Embryonic facial prominence (tissue), 1 donor: ENCODE measurements at regions not wholly inside any gene's neighbourhood (a gene's known extent, or its start where the extent isn't known, plus 50 kb on each side); places are given as distances from the start of the nearest gene placed in this dataset.
"Not testable (repeated sequence)": the region's sequence is repeated elsewhere in the genome, so short reads cannot be mapped to it uniquely, and the experiment has no call there.

Experiments
- DNase-seq: peaks from one replicate; pipeline ENCODE4 v3.0.0-alpha.2; 2016; ENCODE audit errors: extremely low spot score

DNA sequence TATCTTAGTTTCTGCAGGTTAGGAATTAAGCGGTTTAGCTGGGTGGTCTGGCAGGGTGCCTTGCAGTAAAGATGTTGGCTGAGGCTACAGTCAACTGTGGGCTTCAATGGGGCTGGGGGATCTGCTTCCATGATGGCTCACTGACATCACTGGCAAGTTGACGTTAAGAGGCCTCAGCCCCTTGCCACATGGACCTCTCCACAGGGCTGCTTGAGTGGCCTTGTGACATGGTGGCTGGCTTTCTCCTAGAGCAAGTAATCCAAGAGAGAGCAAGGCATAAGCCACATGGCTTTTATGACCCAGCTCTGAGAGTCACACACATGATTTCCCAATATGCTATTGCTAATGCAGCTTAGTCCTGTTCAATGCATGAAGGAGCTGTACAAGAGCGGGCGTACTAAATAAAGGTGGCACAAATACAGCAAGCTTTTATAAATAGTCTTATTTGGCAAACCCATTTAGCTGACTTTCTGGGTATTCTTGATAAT, 109.1 kb downstream of the SEPTIN7 start:
- DNase-seq, result no peak

- DNase-seq, result not testable (repeated sequence)
Measured at GRCh38 chr7:35910621-35911020, 109.8 kb downstream of the SEPTIN7 start.

DNA sequence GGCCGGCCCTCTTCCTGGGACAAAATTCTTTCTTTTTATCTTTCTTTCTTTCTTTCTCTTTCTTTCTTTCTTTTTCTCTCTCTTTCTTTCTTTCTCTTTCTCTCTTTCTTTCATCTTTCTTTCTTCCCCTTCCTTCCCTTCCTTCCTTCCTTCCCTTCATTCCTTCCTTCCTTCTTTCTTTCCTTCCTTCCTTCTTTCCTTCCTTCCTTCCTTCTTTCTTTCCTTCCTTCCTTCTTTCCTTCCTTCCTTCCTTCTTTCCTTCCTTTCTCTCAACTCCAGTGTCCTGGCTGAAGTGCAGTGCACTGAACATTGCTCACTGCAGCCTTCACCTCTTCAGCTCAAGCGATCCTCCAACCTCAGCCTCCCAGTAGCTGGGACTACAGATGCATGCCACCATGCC, 112.5 kb downstream of the SEPTIN7 start:
- DNase-seq, result not testable (repeated sequence)

DNA sequence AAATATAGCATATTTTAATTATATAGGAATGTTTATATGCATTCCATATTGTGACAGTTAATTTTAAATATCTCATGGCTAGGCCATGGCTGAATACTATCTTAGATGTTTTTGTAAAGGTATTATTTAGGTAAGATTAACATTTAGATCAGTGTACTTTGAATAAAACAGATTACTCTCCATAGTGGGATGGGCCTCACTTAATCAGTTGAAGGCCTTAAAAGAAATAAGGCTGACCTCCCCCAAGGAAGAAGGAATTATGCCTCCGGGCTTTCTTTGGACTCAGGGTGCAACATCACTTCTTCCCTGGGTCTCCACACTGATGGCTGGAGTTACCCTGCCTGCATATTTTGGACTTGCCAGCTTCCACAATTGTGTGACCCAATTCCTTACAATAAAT, 113.4 kb downstream of the SEPTIN7 start:
- DNase-seq, result not testable (repeated sequence)

DNA sequence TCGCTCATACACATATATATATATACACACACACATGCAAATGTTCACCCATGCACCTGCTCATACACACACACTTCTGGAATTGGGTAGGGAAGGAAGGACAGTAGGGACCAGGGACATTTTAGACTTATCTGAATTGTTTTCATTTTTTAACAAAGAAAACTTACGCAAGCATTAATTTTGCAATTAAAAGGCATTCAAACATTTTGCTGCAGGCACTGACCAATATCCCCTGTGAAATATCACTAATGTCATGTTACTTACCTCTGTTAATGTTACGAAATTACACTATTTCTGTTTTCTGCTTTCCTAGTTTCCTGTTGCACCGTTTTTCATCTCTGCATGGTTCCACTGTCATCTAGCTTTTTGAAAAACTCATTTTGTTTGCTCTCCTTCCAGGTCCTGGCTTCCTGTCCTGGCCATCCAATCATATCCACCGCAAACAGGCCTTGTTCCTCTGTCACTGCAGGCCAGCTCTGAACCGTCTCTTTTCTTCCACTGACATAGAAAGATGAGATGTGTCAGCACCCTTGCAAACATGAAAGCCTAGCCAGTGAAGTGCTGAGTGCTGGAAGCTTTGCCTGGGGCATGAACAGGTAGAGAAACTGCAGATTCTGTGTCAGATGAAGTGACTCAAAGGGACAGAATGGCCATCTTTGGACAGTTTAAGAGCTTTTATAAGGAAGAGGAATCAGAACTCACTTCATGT, 114.5 kb downstream of the SEPTIN7 start:
- DNase-seq, result not testable (repeated sequence)

DNA sequence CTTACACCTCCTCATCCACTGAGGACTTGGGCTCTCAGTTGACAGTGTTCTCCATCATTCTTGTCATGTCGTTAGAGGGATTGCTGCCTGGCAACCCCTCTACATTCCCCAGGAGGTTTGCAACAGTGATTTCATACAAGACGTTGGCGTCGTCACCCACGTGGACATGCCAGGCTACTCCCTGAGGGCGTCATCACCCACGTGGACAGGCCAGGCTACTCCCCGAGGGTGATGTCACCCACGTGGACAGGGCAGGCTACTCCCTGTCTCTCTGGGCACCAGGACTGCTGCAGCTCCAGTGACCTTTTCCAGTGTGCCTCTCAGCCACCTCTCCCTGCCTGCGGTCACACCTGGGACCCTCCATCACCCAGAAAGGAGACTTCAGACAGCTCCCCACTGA, 117.4 kb downstream of the SEPTIN7 start:
- not testable (repeated sequence) for DNase-seq

DNA sequence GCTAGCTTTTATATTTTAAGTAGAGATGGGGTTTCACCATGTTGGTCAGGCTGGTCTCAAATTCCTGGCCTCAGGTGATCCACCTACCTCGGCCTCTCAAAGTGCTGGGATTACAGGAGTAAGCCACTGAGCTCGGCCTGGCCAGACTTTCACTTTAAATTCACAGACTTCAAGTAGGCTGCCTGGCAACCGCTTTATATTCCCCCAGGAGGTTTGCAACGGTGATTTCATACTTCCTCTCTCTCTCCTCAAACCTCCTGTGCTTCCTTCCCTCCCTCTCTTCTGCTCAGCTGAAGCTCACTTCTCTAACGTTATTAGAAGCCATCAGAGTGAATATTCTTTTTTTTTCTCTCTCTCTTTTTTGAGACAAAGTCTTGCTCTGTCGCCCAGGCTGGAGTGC, 118.8 kb downstream of the SEPTIN7 start:
- not testable (repeated sequence) for DNase-seq

GRCh38 chr7:35921338-35921737, 120.5 kb downstream of the SEPTIN7 start:
- not testable (repeated sequence) for DNase-seq

DNA sequence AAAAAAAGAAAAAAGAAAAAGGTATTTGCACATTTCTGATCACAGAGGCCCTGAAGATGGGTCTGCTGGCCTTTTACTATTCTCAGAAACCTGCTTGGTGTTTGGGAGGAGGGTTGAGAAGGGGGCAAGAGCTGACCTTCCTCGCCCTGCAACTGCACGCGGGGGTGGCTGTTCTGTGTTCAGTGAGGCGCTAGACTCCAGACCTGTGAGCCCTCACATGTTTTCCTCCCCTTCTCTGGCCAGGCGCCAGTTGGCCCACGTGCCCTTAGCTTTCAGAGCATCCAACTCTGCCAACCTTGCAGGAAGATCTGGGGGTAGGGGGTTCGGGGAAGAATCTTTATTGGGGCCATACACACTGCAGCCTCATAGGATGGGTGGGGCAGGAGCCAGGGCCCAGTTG, 123.8 kb downstream of the SEPTIN7 start:
- not testable (repeated sequence) for DNase-seq

- not testable (repeated sequence) for DNase-seq
Measured at GRCh38 chr7:35926966-35927365, 126.1 kb downstream of the SEPTIN7 start.

DNA sequence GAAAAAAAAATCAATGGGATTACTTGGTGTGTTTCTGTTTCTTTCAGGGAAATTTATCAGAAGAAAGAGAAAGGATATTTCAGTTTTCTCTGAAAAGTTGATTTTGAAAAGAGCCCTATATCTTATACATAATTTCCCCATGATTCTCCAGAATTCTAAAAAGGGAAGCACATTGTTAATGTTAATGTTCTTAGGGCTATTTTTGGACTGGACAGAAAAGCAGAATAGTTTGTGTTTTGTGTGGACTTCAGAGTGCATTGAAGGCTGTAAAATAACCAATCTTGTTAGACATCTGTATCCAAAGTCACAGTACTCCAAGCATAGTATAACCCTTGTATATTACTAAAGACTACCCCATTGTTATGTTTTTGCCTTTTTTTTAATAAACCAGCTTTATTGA, 130.3 kb downstream of the SEPTIN7 start:
- not testable (repeated sequence) for DNase-seq

GRCh38 chr7:35931551-35931950, 130.7 kb downstream of the SEPTIN7 start:
- DNase-seq, result not testable (repeated sequence)

DNA sequence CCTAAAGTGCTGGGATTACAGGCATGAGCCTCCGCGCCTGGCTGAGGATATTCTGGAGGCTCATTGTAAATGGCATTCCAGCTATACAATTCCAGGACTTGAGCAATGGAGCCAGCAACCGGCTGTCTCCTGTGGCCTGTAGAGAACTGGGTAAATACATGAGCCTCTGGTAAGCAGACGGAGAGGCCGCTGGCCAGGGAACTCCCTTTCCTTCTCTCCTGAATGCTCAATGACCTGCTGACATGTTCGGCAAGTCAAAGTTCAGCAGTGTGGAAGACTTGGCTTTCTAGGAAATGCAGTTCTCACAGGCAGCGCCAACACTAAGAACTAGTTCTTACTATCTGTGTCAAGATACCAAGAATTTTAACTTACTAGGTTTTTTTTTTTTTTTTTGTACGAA, 139.8 kb downstream of the SEPTIN7 start:
- not testable (repeated sequence) for DNase-seq

GRCh38 chr7:35945621-35946020, 144.8 kb downstream of the SEPTIN7 start:
- DNase-seq, result not testable (repeated sequence)

- not testable (repeated sequence) for DNase-seq
Measured at GRCh38 chr7:35955735-35956134, 154.9 kb downstream of the SEPTIN7 start.

- not testable (repeated sequence) for DNase-seq
Measured at GRCh38 chr7:35956988-35957387, 156.1 kb downstream of the SEPTIN7 start.

- DNase-seq, result not testable (repeated sequence)
Measured at GRCh38 chr7:35961260-35961659, 160.4 kb downstream of the SEPTIN7 start.

DNA sequence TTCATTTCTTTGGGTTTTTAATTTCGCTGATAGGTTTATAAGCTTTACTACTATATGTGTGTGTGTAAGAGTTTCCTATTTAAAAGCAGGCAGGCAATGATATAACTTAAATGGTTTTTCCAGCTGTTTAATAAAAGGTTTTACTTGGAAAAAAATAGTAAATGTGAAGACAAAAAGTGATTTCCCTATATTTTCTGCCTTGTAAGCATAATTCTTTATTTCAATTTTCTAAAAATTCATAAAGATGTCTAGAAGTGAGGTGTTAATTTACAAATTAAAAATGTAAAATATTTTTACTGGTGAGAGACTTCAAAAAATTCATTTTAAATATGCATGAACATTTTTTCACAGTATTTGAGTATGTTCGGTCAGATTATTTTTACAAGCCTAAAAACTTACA, 161.8 kb downstream of the SEPTIN7 start:
- DNase-seq, result not testable (repeated sequence)

DNA sequence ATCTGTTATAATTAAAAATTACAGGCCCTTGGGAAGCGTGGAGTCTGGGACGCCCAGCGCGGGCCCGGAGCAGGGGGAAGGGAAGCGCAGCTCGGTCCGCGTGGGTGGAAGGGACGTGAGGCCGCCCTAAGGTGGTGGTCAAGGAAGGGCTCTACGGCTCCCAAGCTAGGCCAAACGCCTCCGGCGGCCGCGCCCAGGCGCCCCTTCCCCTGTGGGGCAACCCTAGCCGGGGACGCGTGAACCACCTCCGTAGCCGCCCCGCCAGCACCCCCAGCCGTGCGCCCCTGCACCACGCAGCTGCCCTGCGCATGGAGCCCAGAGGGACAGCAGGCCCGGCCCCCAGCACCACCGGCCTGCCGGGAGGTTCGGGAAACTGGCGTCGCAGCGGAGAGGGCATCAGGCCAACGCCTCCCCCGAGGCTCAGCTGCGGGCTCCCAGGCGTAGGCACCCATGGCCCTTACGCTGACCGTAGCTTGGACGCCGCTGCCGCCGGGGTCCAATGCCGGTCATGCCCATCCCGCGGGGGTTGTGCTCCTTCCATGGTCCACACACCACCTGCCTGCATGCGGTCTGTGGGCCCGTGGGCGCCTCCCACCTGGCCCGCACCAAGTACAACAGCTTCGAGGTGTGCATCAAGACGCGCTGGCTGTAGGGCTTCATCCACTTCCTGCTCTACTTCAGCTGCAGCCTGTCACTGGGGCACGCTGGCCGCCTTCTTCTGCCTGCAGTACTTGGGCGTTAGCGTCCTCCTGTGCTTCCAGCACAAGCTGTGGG, 166.7 kb downstream of the SEPTIN7 start:
- no peak for DNase-seq

GRCh38 chr7:35968140-35968940, 167.5 kb downstream of the SEPTIN7 start:
- no peak for DNase-seq

GRCh38 chr7:35969066-35969465, 168.2 kb downstream of the SEPTIN7 start:
- no peak for DNase-seq

GRCh38 chr7:35970458-35970857, 169.6 kb downstream of the SEPTIN7 start:
- DNase-seq, result no peak
